ENCODE measurements at regions not wholly inside any gene's neighbourhood (a gene's known extent, or its start where the extent isn't known, plus 50 kb on each side); places are given as distances from the start of the nearest gene placed in this dataset.
"Not testable (repeated sequence)": the region's sequence is repeated elsewhere in the genome, so short reads cannot be mapped to it uniquely, and the experiment has no call there.

DNA sequence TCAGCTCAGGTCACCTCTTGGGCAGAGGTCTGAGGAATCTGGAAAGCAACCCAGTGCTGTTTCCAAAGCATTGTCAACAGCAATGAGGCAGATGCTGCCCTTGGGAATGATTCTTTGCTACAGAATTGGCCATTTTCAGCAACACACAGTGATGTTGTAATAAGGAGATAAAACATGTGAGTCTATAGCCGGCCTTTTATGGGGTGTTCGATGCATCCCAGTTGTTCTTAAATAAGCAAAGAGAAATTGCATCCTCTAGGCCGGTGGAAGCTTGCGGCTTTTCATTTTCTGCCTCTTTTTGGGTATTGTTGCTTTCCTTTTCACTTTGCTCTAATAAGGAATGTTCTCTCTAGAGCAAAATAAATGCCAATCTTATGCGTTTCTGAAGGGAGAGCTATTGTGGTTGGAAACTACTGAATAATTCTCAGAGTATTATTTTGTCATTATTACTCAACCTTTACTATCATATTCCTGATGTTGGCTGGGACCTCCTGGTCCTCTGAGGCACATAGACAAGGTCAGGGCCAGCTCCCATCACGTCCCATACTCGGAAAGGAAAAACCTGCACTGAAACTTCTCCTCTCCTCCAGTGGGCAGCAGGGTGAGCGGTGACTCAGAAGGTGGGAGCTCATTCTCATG lies 214.2 kb downstream of the CDH26 start:
- no peak for DNase-seq

DNA sequence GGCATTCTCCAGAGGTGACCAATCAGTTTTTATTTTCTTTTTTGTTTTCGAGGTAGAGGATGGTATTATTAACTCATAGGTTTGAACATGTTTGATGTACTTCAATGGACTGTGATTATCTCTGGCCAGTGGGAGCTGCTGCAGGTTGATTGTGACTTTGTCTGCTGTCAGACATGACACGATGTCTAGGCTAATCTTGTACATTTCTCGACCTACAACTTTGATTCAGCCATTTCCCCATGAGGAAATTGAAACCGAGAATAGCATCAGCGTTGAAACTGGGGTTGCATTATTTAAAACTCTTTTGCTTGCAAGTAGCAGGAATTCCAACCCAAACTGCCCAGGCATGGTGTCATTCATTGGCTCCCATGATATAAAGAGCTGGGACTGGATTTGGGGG lies 218.9 kb downstream of the CDH26 start:
- no peak for DNase-seq

DNA sequence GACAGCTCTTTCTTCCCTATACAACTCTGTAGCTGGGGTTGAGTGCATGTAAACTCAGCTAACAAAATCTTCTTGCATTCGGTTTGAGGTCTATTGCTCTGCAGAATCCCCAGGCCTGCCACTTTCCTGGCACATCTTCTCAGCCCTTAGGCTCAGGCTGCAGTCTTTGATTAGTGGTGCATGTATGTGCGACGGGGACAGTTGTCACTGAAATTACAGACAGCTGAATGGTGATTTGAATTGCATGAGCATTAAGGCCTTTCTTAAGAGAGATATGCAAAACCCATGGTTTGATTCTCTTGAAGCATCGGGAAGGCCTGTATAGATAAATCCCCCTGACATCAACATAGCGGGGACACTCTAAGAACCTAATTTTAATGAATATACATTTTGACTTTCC lies 222.8 kb downstream of the CDH26 start:
- DNase-seq: no peak

DNA sequence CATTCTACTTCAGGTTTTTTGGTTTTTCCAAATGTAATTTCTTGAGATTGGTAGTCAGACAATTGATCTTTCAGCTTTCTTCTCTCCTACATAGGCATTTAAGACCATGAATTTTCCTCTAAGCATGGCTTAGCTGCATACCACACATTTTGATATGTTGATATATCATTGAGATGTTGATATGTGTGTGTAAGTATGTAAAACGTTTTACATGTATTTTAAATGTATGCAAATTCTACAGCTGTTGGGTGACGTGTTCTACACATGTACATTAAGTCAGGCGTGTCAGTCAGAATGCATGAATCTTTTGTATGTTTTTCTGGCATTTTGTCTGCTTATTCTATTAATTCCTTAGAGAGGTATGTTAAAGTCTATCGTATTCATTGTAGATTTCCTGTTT lies 228.2 kb downstream of the CDH26 start:
- no peak for DNase-seq

DNA sequence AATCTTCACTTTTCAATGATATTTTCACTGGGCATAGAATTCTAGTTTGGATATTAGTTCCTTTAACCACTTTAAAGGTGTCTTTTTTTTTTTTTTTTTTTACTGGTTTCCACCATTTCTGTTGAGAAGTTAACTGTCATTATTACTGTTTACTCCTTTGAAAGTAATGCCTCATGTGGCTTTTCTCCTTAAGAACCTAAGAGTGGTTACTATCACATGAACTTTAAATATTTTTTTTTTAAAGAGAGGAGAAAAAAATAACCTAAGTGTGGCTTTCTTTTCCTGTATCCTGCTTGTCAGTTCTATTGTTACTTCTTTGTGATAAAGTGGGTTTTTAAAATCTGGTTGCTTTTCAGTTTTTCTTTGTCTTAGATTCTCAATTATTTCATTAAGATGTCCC lies 229.5 kb downstream of the CDH26 start:
- no peak for DNase-seq

DNA sequence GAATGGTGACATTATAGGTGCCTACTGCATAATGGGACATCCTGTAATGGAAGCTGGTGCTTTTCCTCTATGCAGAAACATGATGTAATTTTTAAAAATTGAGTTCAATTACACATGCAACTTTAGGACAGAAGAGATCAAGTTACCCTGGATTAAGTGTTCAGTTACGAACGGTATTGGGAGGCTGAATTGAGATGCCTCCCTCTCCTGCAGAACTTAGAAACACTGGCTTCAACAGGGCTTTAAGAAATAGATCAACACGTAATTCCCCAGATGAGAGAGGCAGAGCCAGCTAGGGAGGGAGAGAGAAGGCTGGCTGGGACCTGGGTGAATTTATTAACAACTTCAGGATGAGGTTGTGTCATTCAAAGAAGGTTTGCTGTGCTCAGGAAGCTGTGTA lies 232.8 kb downstream of the CDH26 start:
- DNase-seq: no peak

DNA sequence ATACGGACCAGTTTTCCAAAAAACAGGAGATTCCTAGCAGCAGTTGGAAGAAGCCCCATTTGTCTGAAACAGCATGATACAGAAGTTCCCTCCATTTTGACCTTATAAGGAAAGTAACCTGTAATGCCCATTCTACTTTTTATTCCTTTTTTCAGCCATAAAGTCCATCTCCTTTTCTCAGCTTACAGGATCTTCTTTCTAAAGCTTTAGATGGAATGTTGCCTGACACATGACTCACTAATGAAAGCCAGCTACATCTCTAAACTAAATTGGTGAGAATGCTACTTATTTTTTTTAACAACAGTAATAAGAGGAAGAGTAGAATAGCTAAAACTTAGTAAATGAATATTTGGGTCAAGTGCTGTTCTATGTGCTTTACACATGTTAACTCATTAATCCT lies 234.1 kb downstream of the CDH26 start:
- no peak for DNase-seq

DNA sequence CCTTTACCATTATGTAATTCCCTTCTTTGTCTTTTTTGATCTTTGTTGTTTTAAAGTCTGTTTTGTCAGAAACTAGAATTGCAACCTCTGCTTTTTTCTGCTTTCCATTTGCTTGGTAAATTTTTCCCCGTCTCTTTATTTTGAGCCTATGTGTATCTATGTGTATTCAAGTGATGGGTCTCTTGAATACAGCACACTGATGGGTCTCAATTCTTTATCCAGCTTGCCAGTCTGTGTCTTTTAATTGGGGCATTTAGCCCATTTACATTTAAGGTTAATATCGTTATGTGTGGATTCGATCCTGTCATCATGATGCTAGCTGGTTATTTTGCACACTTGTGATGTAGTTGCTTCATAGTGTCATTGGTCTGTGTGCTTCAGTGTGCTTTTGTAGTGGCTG lies 240.9 kb downstream of the CDH26 start:
- not testable (repeated sequence) for DNase-seq

DNA sequence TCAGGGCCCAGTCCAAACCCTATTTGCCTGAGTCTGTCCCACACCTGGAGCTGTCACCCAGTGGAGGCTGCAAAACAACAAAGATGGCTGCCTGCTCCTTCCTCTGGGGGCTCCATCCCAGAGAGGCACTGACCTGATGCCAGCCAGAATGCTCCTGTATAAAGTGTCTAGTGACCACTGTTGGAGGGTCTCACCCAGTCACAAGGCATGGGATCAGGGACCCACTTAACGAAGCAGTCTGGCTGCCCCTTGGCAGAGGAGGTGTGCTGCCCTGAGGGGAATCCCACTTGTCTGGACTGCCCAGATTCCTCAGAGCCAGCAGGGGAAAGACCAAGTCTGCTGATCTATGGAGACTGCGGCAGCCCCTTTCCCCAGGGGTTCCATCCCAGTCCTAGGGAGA lies 241.6 kb downstream of the CDH26 start:
- no peak for DNase-seq

DNA sequence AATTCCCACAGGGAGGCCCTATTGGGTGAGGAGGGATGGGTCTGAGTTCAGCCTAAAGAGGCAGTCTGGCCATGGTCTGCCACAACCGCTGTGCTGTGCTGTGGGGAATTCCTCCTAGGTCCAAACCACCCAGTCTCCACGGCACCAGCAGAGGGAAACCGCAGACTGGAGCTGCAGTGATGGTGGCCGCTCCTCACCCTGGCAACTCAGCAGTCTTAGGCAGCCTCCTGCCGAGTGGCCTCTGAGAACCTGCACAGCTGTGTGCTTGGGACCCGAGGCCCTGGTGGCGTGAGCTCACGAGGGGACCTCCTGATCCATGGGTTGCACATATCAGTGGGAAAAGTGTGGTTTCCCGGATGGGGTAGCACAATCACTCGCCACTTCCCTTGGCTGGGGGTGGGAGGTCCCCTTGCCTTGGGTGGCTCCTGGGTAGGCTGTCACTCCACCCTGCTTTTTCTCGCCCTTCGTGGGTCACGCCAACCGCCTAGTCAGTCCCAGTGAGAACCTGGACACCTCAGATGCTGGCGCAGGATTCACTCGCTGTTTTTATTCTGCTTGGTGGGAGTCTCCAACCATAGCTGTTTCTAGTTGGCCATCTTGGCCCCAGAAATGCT lies 242.2 kb downstream of the CDH26 start:
- DNase-seq: no peak

DNA sequence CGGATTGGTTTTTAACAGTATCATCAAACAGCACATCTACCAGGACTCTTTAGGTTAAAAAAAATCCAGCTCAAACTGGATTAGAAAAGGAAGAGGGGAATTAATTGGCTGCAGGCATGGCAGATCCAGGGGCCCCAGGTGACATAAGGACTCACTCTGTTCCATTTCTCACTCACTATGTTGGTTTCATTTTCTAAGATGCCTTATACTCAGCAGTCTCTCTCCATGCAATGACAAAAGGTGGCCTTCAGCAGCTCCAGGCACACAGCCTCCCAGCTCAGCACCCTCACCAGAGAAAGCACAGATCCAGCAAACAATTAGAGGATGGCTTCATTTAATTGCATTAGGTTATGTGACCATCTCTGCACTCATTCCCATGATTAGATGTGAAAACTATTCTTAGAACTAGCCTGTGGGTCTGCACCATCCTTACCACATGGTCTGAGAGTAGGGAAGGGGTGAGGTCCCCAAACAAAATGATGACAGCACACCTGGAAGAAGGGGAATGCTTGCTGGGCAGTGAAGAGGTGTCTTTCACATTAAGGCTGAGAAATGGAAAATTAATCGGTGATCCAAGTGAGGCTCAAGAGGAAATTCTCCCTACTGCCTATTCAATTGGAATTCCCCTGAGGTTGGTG lies 243.1 kb downstream of the CDH26 start:
- DNase-seq: no peak

DNA sequence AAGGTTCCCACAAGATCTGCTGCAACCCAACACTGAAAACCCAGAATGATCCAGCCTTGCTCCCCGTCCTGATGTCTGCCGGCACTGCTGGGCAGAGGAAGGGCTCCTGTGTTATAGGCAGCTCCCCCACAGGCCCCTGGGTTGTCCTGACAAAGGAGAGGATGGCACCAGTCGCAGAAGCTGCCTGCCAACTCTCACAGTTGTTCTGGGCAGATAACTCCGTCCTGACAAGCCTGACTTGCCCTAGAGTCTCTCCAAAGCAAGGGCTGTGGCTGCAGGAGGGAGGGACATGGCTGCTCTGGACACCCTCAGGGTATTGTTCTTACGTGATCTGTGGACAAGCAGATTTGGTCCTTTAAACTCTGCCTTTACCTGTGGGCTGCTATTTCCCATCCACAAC lies 243.8 kb downstream of the CDH26 start:
- DNase-seq: no peak

DNA sequence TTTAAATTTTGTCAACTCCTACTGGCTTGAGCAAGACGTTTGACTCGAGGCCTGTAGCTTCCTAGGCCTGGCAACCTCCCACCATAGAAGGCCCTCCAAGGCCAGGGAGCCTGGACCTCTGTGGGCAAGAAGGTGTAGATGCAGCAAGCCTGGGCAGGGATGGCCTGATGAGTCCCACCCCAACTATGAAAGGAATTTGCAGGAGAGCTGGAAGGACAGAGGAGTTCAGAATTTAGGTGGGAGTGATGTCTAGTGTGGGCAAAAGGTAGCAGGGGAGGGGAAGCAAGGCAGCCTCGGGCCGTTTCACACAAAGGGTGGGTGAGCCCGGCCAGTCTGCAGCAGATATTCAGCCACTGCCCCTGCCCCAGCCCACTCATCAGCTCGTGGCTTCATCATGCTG lies 245.2 kb downstream of the CDH26 start:
- DNase-seq: no peak

DNA sequence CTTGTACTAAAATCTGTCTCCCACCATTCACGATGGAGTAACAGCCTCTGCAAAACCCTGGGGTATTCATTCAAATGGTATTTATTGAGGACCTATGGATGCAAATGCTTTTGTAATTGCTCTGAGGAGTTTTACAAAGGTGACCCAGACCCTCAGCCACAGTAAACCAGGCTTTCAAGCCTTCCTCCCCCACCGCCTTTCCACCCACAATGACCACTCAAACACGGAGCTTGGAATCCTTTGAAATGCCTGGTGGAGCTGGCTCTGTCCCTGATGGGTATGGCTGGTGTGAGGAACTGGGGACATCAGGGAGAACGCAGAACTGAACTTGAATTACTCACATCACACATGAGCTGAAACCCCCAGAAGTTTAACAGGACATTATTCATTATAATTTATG lies 246.4 kb downstream of the CDH26 start:
- DNase-seq: no peak

DNA sequence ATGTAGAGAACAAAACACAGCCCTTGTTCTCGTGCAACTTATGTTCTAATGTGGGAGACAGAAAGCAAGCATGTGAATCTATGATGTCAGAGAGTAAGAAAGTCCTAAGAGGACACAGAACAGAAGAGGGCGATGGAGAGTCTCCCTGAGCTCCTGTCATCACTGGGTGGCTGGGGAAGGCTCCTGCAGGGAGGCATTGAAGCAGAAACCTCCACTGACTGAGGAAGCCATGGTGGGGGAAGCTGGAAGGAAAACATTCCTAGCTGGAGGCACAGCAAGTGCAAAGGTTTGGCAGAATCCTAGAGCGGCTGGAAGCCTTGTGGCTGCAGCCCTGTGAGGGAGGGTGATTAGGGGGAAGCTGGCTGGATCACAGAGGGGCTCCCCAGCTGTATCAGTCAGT lies 248.0 kb downstream of the CDH26 start:
- DNase-seq: no peak

DNA sequence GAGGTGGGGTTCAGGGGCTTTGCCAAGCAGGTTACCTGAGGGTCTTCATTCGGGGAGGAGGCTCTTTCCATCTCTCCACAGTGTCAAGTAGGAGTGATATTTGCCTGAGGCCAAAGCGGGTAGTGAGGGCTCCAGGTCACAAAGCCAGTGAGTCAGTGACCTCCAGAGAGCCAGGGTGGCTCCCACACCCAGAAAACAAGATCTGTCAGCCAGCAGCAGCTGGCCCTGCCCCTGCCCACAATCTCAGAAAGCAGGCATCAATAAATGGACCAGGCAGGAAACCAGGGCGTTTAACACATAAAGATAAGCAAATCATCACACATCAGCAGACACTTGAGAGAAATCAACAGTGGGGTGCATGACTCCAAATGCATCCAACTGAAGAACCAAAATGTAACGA lies 250.8 kb downstream of the CDH26 start:
- DNase-seq: no peak

DNA sequence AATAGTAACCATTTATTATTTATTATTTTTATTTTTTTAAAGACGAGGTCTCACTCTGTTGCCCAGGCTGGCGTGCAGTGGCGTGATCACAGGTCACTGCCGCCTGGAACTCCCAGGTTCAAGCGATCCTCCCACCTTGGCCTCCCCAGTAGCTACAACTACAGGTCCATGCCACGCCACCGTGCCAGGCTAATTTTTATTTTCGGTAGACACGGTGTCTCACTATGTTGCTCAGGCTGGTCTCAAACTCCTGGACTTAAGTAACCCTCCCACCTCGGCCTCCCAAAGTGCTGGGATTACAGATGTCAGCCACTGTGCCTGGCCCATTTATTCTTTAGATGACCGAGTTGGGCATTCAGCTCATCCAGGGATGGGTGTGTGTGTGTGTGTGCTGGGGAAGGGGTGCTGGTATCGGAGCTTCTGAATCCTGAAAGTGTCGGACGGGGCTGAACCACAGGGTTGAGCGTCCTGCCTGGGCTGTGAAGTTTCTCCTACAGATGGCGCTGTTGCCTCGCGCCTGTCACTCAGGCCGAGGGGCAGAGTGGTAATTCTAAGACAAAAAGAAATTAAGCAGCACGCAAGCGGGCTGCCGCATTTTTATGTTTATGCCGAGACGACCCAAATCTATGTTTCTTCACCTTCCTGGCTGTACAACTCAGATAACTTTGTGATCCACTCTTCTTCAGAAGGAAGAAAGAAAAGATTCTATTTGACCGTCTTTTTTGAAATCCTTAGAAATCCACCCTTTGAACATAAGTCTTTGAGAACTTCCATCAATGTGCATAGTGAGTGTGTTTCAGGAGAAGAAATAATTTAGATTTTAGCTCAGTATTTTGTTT lies 252.8 kb downstream of the CDH26 start:
- DNase-seq: no peak

DNA sequence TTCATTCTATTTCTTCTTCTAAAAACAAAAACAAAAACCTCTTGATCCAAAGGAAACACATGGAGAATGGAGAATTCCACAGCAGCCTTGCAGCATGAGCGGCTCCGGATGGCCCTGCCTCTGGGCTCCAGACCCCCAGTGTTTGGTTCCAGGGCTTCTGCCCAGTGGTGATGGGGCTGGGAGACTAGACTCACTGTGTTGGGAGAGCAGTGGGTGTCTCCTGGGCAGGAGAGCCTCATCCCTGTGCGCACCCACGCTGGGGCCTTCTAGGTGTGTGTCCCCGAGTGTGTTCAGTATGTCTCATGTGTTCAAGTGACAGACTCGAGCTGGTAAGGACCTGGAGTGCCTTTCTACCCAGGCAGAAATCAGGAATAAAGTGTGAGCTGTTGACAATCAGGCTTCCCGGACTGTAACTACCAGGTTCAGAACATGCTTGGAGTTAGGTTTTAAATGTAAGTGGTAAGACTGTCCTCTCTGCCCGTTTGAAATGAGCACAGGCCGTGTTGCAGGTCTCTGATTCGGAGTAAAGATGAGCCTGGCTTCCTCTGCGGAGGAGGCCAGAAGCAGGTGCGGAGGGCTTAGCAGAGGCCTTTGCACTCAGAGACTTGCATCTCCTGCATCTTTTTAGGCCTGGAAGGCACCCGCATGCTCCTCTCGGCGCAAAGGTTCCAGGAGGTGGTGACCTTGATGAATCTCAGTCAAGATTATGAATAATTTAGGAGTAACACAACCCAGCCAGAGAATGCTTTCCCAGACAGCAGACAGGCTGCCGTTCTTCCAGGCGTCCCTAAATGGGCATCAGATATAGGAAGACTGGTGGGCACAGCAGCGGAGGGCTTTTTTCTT lies 253.6 kb downstream of the CDH26 start:
- no peak for DNase-seq

DNA sequence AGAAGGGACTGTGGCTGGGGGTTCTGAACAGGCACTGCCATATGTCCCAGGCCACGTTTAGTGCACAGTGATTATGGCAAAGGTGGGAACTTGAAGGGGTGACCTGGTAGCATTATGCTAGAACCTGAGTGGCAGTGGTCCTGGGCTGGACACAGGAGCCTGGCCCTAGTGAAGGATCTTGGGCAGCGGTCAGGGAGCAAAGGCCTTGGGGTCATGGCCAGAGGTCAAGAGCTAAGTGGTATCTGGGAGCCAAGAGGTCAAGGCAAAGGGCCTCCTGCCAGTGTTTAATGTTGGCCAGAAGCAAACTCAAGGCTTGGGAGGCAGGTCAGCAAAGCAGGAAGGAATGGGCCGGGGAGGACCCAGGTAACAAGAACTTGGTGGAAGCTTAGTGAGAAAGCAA lies 254.5 kb downstream of the CDH26 start:
- DNase-seq: no peak

DNA sequence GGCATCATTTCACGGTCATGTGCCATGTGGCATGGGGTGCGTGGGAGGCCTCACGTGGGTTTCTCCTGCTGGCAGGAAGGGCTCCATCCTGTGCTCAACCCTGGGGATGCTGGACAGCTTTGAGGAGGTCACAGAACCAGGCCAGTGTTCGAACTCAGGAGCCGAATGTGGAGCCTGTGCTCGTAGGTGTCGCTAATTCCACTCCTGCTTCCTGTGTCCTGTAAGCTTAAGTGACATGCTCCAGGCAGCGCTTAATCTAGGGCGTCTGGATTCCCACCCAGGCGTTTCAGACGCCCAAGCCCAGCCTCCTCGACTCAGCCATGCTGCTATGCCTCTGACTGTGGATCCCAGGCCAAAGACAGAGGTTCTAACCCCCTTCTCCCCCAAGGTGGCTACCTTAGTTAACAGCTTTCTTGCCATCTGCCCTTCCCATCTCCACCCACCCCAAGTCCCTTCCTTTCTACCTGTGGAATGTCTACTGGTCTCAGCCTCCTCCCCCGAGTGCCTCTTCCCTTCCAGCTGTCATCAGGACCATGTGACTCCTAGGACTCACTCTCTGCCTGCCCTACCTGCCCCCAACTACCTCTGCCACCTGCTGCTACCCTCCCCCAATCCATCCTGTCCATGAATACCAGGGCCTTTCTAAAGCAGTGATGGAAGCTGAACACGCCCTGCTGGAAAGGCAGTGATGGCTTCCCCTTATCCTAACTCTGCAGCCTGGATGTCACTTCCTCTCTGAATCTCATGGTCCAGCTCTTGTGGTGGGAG lies 255.1 kb downstream of the CDH26 start:
- no peak for DNase-seq

DNA sequence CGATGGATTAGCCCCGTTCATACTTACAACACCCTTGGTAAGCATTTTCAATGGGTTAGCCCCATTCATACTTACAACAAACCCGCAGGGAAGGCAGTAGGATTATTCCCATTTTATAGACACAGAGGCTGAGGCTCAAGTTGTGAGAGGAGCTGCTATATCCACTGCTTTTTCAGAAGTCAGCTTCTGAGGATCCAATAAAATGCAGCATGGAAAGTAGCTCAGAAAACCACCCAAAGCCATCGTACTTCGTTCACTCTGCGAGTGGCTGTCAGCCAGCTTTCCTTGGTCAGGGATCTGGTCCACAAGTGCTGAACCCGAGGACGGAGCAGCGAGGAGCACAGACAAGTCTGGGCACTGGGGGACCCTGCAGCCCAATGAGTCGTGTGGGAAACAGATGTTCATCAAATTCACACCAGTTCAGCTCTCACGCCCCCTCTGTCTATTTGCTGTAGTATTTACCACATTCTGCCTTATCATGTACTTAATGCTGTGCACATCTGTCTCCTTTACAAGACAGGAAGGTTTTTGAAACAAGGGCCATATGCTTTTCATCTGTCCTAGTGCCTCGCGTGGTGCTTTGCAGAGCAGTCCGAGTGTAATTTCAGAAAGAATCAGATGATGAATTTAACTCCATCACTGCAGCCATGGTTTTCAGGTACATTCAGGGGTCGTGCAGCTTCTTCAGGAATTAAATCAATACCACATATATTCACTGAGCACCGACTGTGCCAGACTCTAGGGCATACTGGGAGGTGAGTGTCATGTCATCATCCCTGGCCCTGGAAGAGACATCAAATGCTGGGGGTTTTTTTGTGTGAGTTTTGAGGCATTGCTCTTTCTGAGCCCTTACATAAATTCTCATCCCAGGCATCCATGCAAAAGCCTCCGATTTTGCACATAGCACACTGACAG lies 256.9 kb downstream of the CDH26 start:
- DNase-seq: no peak
